Right hindlimb (tissue), 1 donor: ENCODE measurements at regions not wholly inside any gene's neighbourhood (a gene's known extent, or its start where the extent isn't known, plus 50 kb on each side); places are given as distances from the start of the nearest gene placed in this dataset.

ENCODE experiments used
- DNase-seq: peaks from one replicate; pipeline ENCODE4 v3.0.0-alpha.2; 2018

- no peak for DNase-seq
Observed at GRCh38 chr9:80013891-80014290, 442.1 kb downstream of the TLE4 start.

GRCh38 chr9:80012557-80013330 is 441.0 kb downstream of the TLE4 start:
- DNase-seq = no peak

GRCh38 chr9:80009204-80009603 is 437.4 kb downstream of the TLE4 start:
- DNase-seq = no peak

GRCh38 chr9:80004714-80005113 is 432.9 kb downstream of the TLE4 start:
- no peak for DNase-seq

GRCh38 chr9:79990536-79990935 is 418.8 kb downstream of the TLE4 start:
- no peak for DNase-seq

GRCh38 chr9:79989079-79989478 is 417.3 kb downstream of the TLE4 start:
- no peak for DNase-seq

GRCh38 chr9:79988126-79988525 is 416.4 kb downstream of the TLE4 start:
- DNase-seq = no peak

GRCh38 chr9:79986437-79986836 is 414.7 kb downstream of the TLE4 start:
- no peak for DNase-seq

GRCh38 chr9:79985772-79986171 is 414.0 kb downstream of the TLE4 start:
- no peak for DNase-seq

- DNase-seq = no peak
Observed at GRCh38 chr9:79985264-79985663, 413.5 kb downstream of the TLE4 start.

GRCh38 chr9:79984429-79985067 is 412.8 kb downstream of the TLE4 start:
- no peak for DNase-seq

- DNase-seq = no peak
Observed at GRCh38 chr9:79980432-79980831, 408.7 kb downstream of the TLE4 start.

- no peak for DNase-seq
Observed at GRCh38 chr9:79977510-79978197, 405.9 kb downstream of the TLE4 start.

- peak; percentile 34 for DNase-seq
Observed at GRCh38 chr9:79977074-79977435, 405.3 kb downstream of the TLE4 start.

- no peak for DNase-seq
Observed at GRCh38 chr9:79976257-79977073, 404.7 kb downstream of the TLE4 start.

GRCh38 chr9:79975621-79976256 is 404.0 kb downstream of the TLE4 start:
- DNase-seq = peak; percentile 49

- no peak for DNase-seq
Observed at GRCh38 chr9:79974806-79975422, 403.1 kb downstream of the TLE4 start.

- no peak for DNase-seq
Observed at GRCh38 chr9:79973627-79974026, 401.9 kb downstream of the TLE4 start.

GRCh38 chr9:79970146-79970425 is 398.3 kb downstream of the TLE4 start:
- DNase-seq = no peak

- DNase-seq = no peak
Observed at GRCh38 chr9:79969393-79970145, 397.8 kb downstream of the TLE4 start.

- no peak for DNase-seq
Observed at GRCh38 chr9:79968533-79968932, 396.8 kb downstream of the TLE4 start.

- no peak for DNase-seq
Observed at GRCh38 chr9:79962836-79963235, 391.1 kb downstream of the TLE4 start.
